ENCODE measurements at regions not wholly inside any gene's neighbourhood (a gene's known extent, or its start where the extent isn't known, plus 50 kb on each side); places are given as distances from the start of the nearest gene placed in this dataset.
"Not testable (repeated sequence)": the region's sequence is repeated elsewhere in the genome, so short reads cannot be mapped to it uniquely, and the experiment has no call there.

DNA sequence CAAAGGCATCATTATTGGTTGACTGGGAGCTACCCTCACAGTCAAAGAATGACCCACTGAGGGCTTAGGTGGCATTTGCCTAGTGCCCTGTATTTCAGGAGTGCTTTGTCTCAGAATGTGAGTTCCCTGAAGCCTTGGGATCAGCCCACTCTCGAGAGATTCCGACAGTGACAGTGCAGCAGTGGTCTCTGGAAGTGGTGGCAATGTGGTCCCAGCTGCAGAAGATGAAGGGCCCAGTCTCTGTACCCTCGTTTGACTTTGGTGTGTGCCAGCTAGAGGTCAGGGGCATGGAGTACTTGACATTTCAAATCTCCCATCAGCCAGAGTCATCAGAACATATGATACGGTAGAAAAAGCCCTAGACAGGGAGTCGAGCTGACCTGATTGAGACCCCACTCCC is 153.7 kb downstream of the EFNB1 start:
- no peak for DNase-seq (ENCODE audit: low read depth)
- H3K4me3 ChIP-seq (ENCODE audit: low read depth, low read length): no peak overlapping the region
- TF ChIP-seq, protein P1, sequence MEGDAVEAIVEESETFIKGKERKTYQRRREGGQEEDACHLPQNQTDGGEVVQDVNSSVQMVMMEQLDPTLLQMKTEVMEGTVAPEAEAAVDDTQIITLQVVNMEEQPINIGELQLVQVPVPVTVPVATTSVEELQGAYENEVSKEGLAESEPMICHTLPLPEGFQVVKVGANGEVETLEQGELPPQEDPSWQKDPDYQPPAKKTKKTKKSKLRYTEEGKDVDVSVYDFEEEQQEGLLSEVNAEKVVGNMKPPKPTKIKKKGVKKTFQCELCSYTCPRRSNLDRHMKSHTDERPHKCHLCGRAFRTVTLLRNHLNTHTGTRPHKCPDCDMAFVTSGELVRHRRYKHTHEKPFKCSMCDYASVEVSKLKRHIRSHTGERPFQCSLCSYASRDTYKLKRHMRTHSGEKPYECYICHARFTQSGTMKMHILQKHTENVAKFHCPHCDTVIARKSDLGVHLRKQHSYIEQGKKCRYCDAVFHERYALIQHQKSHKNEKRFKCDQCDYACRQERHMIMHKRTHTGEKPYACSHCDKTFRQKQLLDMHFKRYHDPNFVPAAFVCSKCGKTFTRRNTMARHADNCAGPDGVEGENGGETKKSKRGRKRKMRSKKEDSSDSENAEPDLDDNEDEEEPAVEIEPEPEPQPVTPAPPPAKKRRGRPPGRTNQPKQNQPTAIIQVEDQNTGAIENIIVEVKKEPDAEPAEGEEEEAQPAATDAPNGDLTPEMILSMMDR (IDR thresholded peaks at IDR 0.05; ENCODE audit: insufficient read depth, low read depth, low read length): no peak

GRCh38 chrX:68980906-68981616 is 152.2 kb downstream of the EFNB1 start:
- TF ChIP-seq, protein P1 (IDR thresholded peaks at IDR 0.05; ENCODE audit: insufficient read depth, low read depth, low read length): no peak
- no peak for DNase-seq (ENCODE audit: low read depth)
- no peak overlapping the region for H3K4me3 ChIP-seq (ENCODE audit: low read depth, low read length)

GRCh38 chrX:68978655-68979054 is 149.8 kb downstream of the EFNB1 start:
- no peak for DNase-seq (ENCODE audit: low read depth)
- TF ChIP-seq, protein P1 (IDR thresholded peaks at IDR 0.05; ENCODE audit: insufficient read depth, low read depth, low read length): no peak
- no peak overlapping the region for H3K4me3 ChIP-seq (ENCODE audit: low read depth, low read length)

DNA sequence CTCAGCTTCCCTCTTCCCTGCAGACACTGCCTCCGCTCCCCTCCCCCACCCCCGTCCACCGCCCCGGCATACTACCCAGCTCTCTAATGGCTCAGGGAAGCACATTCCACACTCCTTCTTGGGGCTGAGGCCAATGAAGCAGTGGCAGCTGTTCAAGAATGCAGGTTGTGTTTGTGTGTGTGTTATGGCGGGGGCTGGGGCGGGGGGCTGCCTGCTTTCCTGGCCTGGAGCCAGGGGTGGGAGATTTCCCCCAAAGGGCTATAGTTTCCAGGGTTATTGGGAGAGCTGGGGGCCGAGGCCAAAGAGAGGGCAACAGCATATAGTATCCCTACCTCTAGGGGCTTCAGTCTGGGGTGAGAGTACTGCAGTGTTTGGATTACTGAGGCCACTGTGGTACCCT is 149.4 kb downstream of the EFNB1 start:
- TF ChIP-seq, protein P1 (IDR thresholded peaks at IDR 0.05; ENCODE audit: insufficient read depth, low read depth, low read length): no peak
- no peak overlapping the region for H3K4me3 ChIP-seq (ENCODE audit: low read depth, low read length)
- peak; percentile 6 for DNase-seq (ENCODE audit: low read depth)

DNA sequence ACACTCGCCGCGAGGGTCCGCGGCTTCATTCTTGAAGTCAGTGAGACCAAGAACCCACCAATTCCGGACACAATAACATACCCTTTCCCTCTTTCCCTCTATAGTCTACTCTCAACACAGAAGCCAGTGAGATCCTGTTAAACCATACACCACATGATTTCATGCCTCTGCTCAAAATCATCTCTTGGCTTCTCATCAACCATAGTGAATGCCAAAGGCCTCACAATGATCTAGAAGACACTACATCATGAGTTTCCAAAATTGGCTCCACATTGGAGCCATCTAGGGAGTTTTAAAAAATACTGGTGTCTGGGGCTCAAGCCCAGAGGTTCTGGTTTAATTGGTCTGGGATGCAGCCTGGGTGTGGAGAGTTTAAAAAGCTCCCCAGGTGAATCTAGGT is 124.5 kb downstream of the EFNB1 start:
- DNase-seq (ENCODE audit: low read depth): no peak
- H3K4me3 ChIP-seq (ENCODE audit: low read depth, low read length): no peak overlapping the region
- TF ChIP-seq, protein P1 (IDR thresholded peaks at IDR 0.05; ENCODE audit: insufficient read depth, low read depth, low read length): no peak

GRCh38 chrX:68951942-68952619 is 123.3 kb downstream of the EFNB1 start:
- DNase-seq (ENCODE audit: low read depth); H3K4me3 ChIP-seq (ENCODE audit: low read depth, low read length): not testable (repeated sequence)

GRCh38 chrX:68950937-68951336 is 122.1 kb downstream of the EFNB1 start:
- DNase-seq (ENCODE audit: low read depth): no peak
- TF ChIP-seq, protein P1 (IDR thresholded peaks at IDR 0.05; ENCODE audit: insufficient read depth, low read depth, low read length): no peak
- H3K4me3 ChIP-seq (ENCODE audit: low read depth, low read length): no peak overlapping the region

Measured in fibroblast of villous mesenchyme (primary cell).